Neural crest cell (in vitro differentiated cells): ENCODE measurements at regions not wholly inside any gene's neighbourhood (a gene's known extent, or its start where the extent isn't known, plus 50 kb on each side); places are given as distances from the start of the nearest gene placed in this dataset.
"Not testable (repeated sequence)": the region's sequence is repeated elsewhere in the genome, so short reads cannot be mapped to it uniquely, and the experiment has no call there.

ENCODE experiments used
- DNase-seq: peaks from one replicate; pipeline ENCODE4 v3.0.0; 2021; ENCODE audit warnings: low read depth, mixed read lengths, low spot score
- H3K27ac Mint-ChIP-seq: one replicate; pipeline ENCODE4 v1.8.0; 2021; ENCODE audit warnings: mild to moderate bottlenecking, mixed read lengths; ENCODE audit not compliant: unreplicated experiment
- H3K27me3 Mint-ChIP-seq: 2 replicates; pipeline ENCODE4 v1.8.0; 2021; ENCODE audit warnings: low read depth, mild to moderate bottlenecking, mixed read lengths
- H3K36me3 Mint-ChIP-seq: 2 replicates; pipeline ENCODE4 v1.8.0; 2021; ENCODE audit warnings: low read depth, mild to moderate bottlenecking, mixed read lengths
- H3K4me1 Mint-ChIP-seq: 2 replicates; pipeline ENCODE4 v1.8.0; 2021; ENCODE audit warnings: mixed read lengths
- H3K4me3 Mint-ChIP-seq: one replicate; pipeline ENCODE4 v1.8.0; 2021; ENCODE audit warnings: mild to moderate bottlenecking, mixed read lengths
- H3K9me3 Mint-ChIP-seq: 2 replicates; pipeline ENCODE4 v1.8.0; 2021; ENCODE audit warnings: mixed read lengths
- CTCF ChIP-seq: fragments of 200-600 bp; sonication (generic); conservative IDR thresholded peaks from 2 replicates; pipeline ENCODE4 v1.5.0; 2021; ENCODE audit warnings: antibody characterized with exemption, mild to moderate bottlenecking

GRCh38 chr4:114137984-114138383 lies 158.5 kb upstream of the ARSJ start:
- Mint-ChIP-seq H3K4me1 (peaks cover 5% of the 10 kb centered on the region), H3K27ac (no peak overlapping the region), H3K27me3 (no peaks in the 10 kb centered on the region), H3K36me3 (no peaks in the 10 kb centered on the region), H3K9me3 (peaks cover 7% of the 10 kb centered on the region), H3K4me3 (no peak overlapping the region)
- DNase-seq: no peak
- TF ChIP-seq CTCF: no peak

GRCh38 chr4:114146947-114147618 lies 167.6 kb upstream of the ARSJ start:
- H3K9me3 Mint-ChIP-seq: no peaks in the 10 kb centered on the region
- no peaks in the 10 kb centered on the region for H3K4me1 Mint-ChIP-seq
- no peak overlapping the region for H3K4me3 Mint-ChIP-seq
- H3K27ac Mint-ChIP-seq: no peak overlapping the region
- no peak for TF ChIP-seq CTCF
- DNase-seq: no peak
- no peaks in the 10 kb centered on the region for H3K36me3 Mint-ChIP-seq
- no peaks in the 10 kb centered on the region for H3K27me3 Mint-ChIP-seq

- not testable (repeated sequence) for DNase-seq, H3K4me3 Mint-ChIP-seq, H3K27me3 Mint-ChIP-seq, H3K36me3 Mint-ChIP-seq, H3K9me3 Mint-ChIP-seq, H3K27ac Mint-ChIP-seq, H3K4me1 Mint-ChIP-seq
Observed at GRCh38 chr4:114147619-114148208, 168.3 kb upstream of the ARSJ start.

- H3K27ac Mint-ChIP-seq, DNase-seq, H3K9me3 Mint-ChIP-seq, H3K4me1 Mint-ChIP-seq, H3K27me3 Mint-ChIP-seq, H3K36me3 Mint-ChIP-seq, H3K4me3 Mint-ChIP-seq: not testable (repeated sequence)
Observed at GRCh38 chr4:114148372-114149070, 169.1 kb upstream of the ARSJ start.

- TF ChIP-seq CTCF: no peak
- no peak for DNase-seq
- no peak overlapping the region for H3K27ac Mint-ChIP-seq
- no peaks in the 10 kb centered on the region for H3K36me3 Mint-ChIP-seq
- H3K4me1 Mint-ChIP-seq: no peaks in the 10 kb centered on the region
- H3K9me3 Mint-ChIP-seq: no peaks in the 10 kb centered on the region
- H3K27me3 Mint-ChIP-seq: no peaks in the 10 kb centered on the region
- H3K4me3 Mint-ChIP-seq: no peak overlapping the region
Observed at GRCh38 chr4:114156371-114156770, 176.9 kb upstream of the ARSJ start.

GRCh38 chr4:114161809-114162208 lies 182.4 kb upstream of the ARSJ start:
- TF ChIP-seq CTCF: no peak
- H3K36me3 Mint-ChIP-seq: no peaks in the 10 kb centered on the region
- H3K4me1 Mint-ChIP-seq: no peaks in the 10 kb centered on the region
- H3K27me3 Mint-ChIP-seq: no peaks in the 10 kb centered on the region
- H3K4me3 Mint-ChIP-seq: no peak overlapping the region
- no peaks in the 10 kb centered on the region for H3K9me3 Mint-ChIP-seq
- H3K27ac Mint-ChIP-seq: no peak overlapping the region
- no peak for DNase-seq
